Islet precursor cell (in vitro differentiated cells): ENCODE measurements at regions not wholly inside any gene's neighbourhood (a gene's known extent, or its start where the extent isn't known, plus 50 kb on each side); places are given as distances from the start of the nearest gene placed in this dataset.

Experiments used
- DNase-seq: peaks from one replicate; pipeline ENCODE4 v3.0.0-alpha.2; 2018

DNA sequence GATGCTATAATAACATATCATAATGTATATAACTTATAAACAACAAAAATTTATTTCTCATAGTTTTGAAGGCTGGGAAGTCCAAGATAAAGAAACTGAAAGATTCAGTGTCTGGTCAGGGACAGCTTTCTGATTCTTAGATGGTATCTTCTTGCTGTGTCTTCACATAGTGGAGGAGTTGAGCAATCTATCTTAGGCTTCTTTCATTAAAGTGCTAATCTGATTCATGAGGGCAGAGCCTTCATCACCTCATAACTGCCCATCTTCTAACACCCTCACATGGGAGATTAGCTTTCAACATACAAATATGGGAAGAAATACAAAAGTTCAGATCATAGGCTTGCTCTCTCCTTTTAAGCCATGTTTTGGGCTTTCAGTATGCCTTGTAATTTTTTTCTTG lies 774.8 kb upstream of the EPHA6 start:
- no peak for DNase-seq

DNA sequence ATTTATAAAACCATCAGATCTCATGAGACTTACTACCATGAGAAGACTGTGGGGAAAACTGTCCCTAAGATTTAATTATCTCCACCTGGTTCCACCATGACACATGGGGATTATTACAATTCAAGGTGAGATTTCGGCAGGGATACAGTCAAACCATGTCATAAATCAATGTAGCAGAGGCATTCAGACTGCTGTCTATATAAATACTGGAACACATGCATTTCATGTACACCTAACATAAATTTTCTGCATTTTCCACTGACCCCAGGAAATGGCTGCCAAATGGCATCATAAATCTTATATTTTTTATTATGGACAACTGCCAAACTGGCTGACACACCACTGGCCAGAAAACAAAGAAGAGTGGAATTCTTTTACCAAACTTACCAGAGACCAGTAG lies 755.1 kb upstream of the EPHA6 start:
- no peak for DNase-seq

DNA sequence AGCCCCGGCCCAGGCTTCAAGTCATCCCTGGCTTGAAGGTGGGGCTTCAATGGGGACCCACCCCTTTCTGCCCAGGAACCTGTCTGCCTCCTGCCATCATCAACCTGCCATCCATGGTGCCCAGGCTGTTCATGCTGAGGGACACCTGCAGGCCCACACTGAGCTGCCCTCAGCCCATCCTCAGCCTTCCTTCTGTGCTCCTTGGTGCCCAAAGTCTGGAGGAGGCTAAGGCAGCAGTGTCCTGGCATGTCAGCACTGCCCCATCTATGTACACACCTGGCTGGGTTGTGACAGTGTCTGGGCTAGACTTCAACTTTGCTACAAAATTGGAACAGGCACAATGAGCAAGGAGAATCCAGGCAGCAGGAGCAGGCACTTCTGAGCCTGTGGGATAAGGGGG lies 745.3 kb upstream of the EPHA6 start:
- no peak for DNase-seq

DNA sequence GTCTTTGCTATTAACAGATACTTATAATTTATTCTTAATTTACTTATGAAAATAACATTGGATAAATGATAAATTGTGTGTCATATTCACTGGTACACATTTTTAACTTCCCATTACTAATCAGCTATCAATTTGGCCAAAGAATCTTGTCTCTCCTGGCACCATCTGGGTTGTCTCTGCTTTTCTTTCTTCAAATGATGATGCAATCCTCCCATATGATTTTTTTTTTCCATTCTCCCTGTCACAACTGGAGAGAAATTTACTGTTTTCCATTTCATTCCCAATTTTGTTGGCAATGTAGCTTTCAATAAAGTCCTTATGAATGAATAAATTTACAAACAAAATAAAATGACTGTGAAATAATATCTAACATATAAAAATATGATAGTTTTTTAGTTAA lies 743.7 kb upstream of the EPHA6 start:
- DNase-seq, result no peak

DNA sequence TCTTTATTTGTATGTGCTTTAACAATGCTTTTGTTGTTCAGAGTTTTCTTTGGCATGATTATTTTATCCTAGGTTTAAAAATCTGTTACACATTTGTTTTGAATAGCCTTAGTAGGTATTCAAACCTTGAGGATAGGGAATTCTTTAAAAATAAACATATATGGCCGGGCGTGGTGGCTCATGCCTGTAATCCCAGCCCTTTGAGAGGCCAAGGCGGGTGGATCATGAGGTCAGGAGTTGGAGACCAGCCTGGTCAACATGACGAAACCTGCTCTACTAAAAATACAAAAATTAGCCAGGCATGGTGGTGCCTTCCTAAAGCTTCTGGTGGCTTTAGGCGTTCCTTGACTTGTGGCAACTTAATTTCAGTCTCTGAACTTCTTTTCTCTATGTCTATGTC lies 743.3 kb upstream of the EPHA6 start:
- DNase-seq, result no peak

DNA sequence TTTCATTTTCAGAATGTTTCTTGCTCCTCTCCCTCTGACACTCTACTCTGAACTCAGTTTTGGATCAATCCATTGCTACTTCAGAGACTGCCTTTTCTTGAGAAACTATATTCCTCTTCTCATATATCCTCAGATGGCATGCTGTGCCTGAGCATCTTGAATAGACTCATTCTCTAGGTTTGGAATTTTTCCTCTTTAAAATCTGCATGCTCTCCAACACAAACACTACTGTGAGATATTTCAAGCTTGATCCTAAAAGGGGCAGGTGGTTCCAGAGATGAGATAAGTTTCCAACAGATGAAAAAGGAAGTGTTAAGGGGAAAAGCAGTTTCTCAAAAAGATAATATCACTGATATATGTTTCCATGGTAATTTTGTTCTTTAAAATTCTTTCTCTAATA lies 742.2 kb upstream of the EPHA6 start:
- no peak for DNase-seq

DNA sequence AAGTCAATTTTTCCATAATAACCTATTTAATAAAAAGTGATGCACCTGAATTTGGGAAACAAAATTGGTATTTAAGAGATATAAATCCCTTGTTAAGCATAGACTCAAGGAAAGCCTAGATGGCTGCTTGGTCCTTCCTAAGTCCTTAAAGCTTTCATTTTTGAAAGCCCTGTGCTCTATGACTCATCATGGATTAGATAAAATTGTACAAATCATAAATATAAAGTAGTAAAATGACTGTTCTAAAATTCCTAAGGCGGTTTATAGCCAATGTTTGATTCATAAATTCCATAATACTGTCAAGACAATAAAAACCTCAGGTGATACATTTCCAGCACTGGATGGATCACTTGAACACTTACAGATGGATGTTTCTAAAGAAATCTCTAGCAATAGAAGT lies 730.8 kb upstream of the EPHA6 start:
- no peak for DNase-seq

DNA sequence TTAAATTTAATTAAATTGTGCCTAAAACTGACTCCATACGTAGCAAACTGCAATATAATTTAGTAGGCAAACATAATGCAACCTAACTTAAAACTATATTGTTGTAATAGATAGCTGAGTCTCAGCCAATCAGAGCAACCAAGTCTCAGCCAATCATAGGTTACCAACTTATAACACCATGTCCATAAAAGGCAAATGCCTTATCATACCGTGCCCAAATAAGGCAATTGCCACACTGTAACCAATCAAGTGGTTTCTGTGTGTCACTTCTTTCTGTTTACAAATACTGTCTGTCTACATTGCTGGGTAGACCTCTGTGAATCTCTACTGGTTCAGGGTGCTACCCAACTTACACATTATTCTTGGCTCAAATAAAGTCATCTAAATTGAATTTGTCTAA lies 728.4 kb upstream of the EPHA6 start:
- DNase-seq, result no peak

DNA sequence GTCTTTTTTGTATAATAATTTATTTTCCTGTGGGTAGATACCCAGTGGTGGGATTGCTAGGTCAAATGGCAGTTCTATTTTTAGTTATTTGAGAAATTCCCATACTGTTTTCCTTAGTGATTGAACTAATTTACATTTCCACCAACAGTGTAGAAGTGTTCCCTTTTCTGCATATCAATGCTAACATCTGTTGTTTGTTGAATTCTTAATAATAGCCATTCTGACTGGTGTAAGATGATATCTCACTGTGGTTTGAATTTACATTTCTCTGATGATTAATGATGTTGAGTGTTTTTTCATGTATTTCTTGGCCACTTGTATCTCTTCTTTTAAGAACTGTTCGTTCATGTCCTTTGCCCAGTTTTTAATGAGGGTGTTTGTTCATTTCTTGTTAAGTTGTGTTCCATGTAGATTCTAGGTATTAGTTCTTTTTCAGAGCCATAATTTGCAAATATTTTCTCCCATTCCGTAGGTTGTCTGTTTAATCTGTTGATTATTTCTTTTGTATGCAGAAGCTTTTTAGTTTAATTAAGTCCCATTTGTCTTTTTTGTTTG lies 713.3 kb upstream of the EPHA6 start:
- no peak for DNase-seq

DNA sequence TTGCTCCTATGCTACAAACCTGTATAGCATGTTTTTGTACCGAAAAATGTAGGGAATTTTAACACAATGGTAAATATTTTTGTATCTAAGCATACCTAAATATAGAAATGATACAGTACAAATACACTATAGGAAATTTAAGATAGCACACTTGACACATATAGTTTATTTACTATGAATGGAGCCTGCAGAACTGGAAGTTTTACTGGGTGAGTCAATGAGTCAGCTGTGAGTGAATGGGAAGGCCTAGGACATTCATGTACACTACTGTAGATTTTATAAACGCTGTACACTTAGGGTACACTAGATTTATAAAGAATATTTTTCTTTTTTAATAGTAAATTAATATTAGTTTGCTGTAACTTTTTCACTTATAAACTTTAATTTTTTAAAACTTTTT lies 707.7 kb upstream of the EPHA6 start:
- no peak for DNase-seq
